HEK293 (cell line): ENCODE measurements at regions not wholly inside any gene's neighbourhood (a gene's known extent, or its start where the extent isn't known, plus 50 kb on each side); places are given as distances from the start of the nearest gene placed in this dataset.

Source experiments
- CTCF ChIA-PET: fragments of 350-600 bp; formaldehyde crosslinking; extraction: SDS; loops from one replicate; lab custom pipeline; 2021; ENCODE audit warnings: antibody characterized with exemption; lab: Yijun Ruan, JAX
- POLR2A ChIA-PET: fragments of 300-600 bp; formaldehyde crosslinking; extraction: SDS; loops from one replicate; lab custom pipeline; 2020; ENCODE audit warnings: antibody characterized with exemption, inconsistent platforms; lab: Yijun Ruan, JAX
- H3K27ac ChIP-seq: fragments of 200-500 bp; sonication (Bioruptor generic); 2 replicates; pipeline ENCODE4 v1.5.1; 2014; ENCODE audit warnings: low read depth, low read length, control low read depth, inconsistent platforms; ENCODE audit errors: extremely low read depth
- H3K36me3 ChIP-seq, 2 experiments: fragments of 200-500 bp in 1 of 2; sonication (Bioruptor generic) in 1 of 2; 1 replicate in 1 of 2; 2 replicates in 1 of 2; pipeline ENCODE4 v1.5.1; 2014 to 2017; ENCODE audit warnings: inconsistent platforms in 2 of 2, low read length in 2 of 2; ENCODE audit not compliant: control insufficient read depth in 2 of 2, insufficient read depth in 1 of 2
- H3K4me1 ChIP-seq: fragments of 200-500 bp; sonication (Bioruptor generic); 2 replicates; pipeline ENCODE4 v1.5.1; 2014; ENCODE audit warnings: mild to moderate bottlenecking, low read length, inconsistent platforms; ENCODE audit not compliant: control insufficient read depth, insufficient read depth
- H3K4me3 ChIP-seq: 2 replicates; pipeline ENCODE4 v1.5.1; 2011; ENCODE audit warnings: low read depth, mild to moderate bottlenecking, control low read depth, low read length, moderate library complexity
- H3K9me3 ChIP-seq: fragments of 200-500 bp; sonication (Bioruptor generic); 2 replicates; pipeline ENCODE4 v1.5.1; 2014; ENCODE audit warnings: low read depth, low read length, inconsistent platforms; ENCODE audit not compliant: control insufficient read depth, insufficient read depth
- BCL6B ChIP-seq: fragments of 450-650 bp; formaldehyde crosslinking; IDR thresholded peaks from 2 replicates; pipeline ENCODE4 v1.5.1; 2017; ENCODE audit warnings: missing biosample characterization, missing genetic modification characterization
- CTCF ChIP-seq: fragments of 450-650 bp; formaldehyde crosslinking; IDR thresholded peaks from 2 replicates; pipeline ENCODE4 v1.5.1; 2016; ENCODE audit warnings: missing biosample characterization, missing genetic modification characterization
- ELK4 ChIP-seq: IDR thresholded peaks from 2 replicates; pipeline ENCODE4 v1.6.1; 2011; ENCODE audit warnings: mild to moderate bottlenecking, low read depth, low read length, borderline replicate concordance
- HOXA7 ChIP-seq: sonication (generic); formaldehyde crosslinking; IDR thresholded peaks from 2 replicates; pipeline ENCODE4 v1.8.1; 2022; ENCODE audit warnings: missing genetic modification reagents, borderline replicate concordance
- OVOL3 ChIP-seq: fragments of 450-650 bp; formaldehyde crosslinking; IDR thresholded peaks from 2 replicates; pipeline ENCODE4 v1.5.1; 2016; ENCODE audit warnings: missing biosample characterization, missing genetic modification characterization
- ZNF10 ChIP-seq: fragments of 450-650 bp; formaldehyde crosslinking; IDR thresholded peaks from 2 replicates; pipeline ENCODE4 v1.5.1; 2017; ENCODE audit warnings: missing biosample characterization, missing genetic modification characterization
- ZNF157 ChIP-seq: fragments of 450-650 bp; formaldehyde crosslinking; IDR thresholded peaks from 2 replicates; pipeline ENCODE4 v1.5.1; 2016; ENCODE audit warnings: missing biosample characterization, missing genetic modification characterization
- ZNF175 ChIP-seq: fragments of 450-650 bp; formaldehyde crosslinking; IDR thresholded peaks from 2 replicates; pipeline ENCODE4 v1.5.1; 2016; ENCODE audit warnings: missing biosample characterization, missing genetic modification characterization
- ZNF239 ChIP-seq: fragments of 450-650 bp; formaldehyde crosslinking; IDR thresholded peaks from 2 replicates; pipeline ENCODE4 v1.5.1; 2016; ENCODE audit warnings: missing biosample characterization, missing genetic modification characterization
- ZNF274 ChIP-seq, 2 experiments: fragments of 200-500 bp in 1 of 2; fragments of 450-650 bp in 1 of 2; sonication (Bioruptor generic) in 1 of 2; formaldehyde crosslinking in 1 of 2; IDR thresholded peaks; 2 replicates each; pipeline versions ENCODE4 v1.5.1 to v1.6.1; 2014 to 2016; ENCODE audit warnings: borderline replicate concordance in 1 of 2, inconsistent platforms in 1 of 2, low read length in 1 of 2, missing biosample characterization in 1 of 2, missing genetic modification characterization in 1 of 2
- ZNF391 ChIP-seq: fragments of 450-650 bp; formaldehyde crosslinking; IDR thresholded peaks from 2 replicates; pipeline ENCODE4 v1.5.1; 2016; ENCODE audit warnings: low read depth, missing biosample characterization, missing genetic modification characterization, borderline replicate concordance
- ZNF398 ChIP-seq: fragments of 450-650 bp; formaldehyde crosslinking; IDR thresholded peaks from 2 replicates; pipeline ENCODE4 v1.5.1; 2017; ENCODE audit warnings: missing biosample characterization, missing genetic modification characterization
- ZNF416 ChIP-seq: fragments of 450-650 bp; formaldehyde crosslinking; IDR thresholded peaks from 2 replicates; pipeline ENCODE4 v1.5.1; 2016; ENCODE audit warnings: missing biosample characterization, missing genetic modification characterization
- ZNF664 ChIP-seq: fragments of 450-650 bp; formaldehyde crosslinking; IDR thresholded peaks from 2 replicates; pipeline ENCODE4 v1.5.1; 2016; ENCODE audit warnings: missing biosample characterization, missing genetic modification characterization
- ZSCAN23 ChIP-seq: fragments of 450-650 bp; formaldehyde crosslinking; IDR thresholded peaks from 2 replicates; pipeline ENCODE4 v1.5.1; 2016; ENCODE audit warnings: missing biosample characterization, missing genetic modification characterization

- CTCF ChIA-PET, result no interaction called here
- H3K27ac ChIP-seq, result no peak overlapping the region
- POLR2A ChIA-PET, result no interaction called here
Observed at GRCh38 chr4:174397366-174398155, 113.8 kb downstream of the CEP44 start.

GRCh38 chr4:174396599-174397110 is 112.9 kb downstream of the CEP44 start:
- Histone ChIP-seq H3K27ac (no peak overlapping the region), H3K9me3 (no peaks in the 10 kb centered on the region), H3K4me1 (no peaks in the 10 kb centered on the region), H3K36me3 (no peaks in the 10 kb centered on the region)
- POLR2A ChIA-PET, result interaction anchor here (0.5 kb wide), 1 partner anchor 10 kb away, joined by 3 read pairs; no protein-coding TSS in a partner anchor
- TF ChIP-seq ZNF239 (tag by site-specific recombination), result no peak
- TF ChIP-seq, all 188 proteins: peak for 0
- no peak overlapping the region for H3K4me3 ChIP-seq
- CTCF ChIA-PET, result no interaction called here

More at GRCh38 chr4:174397366-174398155, 113.8 kb downstream of the CEP44 start:
- no peaks in the 10 kb centered on the region for H3K4me1 ChIP-seq
- TF ChIP-seq ZNF391, result no peak
- no peak for TF ChIP-seq ZNF398 (tag by site-specific recombination)
- no peak for TF ChIP-seq ZNF274 (IDR thresholded peaks at IDR 0.05; ENCODE audit: low read length)
- TF ChIP-seq ZNF274 (tag by site-specific recombination; IDR thresholded peaks at IDR 0.05; ENCODE audit: borderline replicate concordance), result no peak
- TF ChIP-seq ZNF416 (tag by site-specific recombination), result no peak
- TF ChIP-seq HOXA7 (CRISPR knock-in tag), result no peak
- TF ChIP-seq BCL6B (tag by site-specific recombination), result no peak
- no peak for TF ChIP-seq ZNF175 (tag by site-specific recombination)
- no peak for TF ChIP-seq CTCF (tag by site-specific recombination)
- TF ChIP-seq ELK4, result no peak
- TF ChIP-seq ZNF10 (tag by site-specific recombination), result no peak
- no peak for TF ChIP-seq ZNF664
- no peak for TF ChIP-seq ZSCAN23 (tag by site-specific recombination)
- no peak for TF ChIP-seq ZNF157 (tag by site-specific recombination)
- no peak for TF ChIP-seq OVOL3 (tag by site-specific recombination)
- H3K36me3 ChIP-seq, result no peaks in the 10 kb centered on the region
- no peaks in the 10 kb centered on the region for H3K9me3 ChIP-seq
- H3K4me3 ChIP-seq, result no peak overlapping the region
